H9 (cell line): ENCODE measurements at regions not wholly inside any gene's neighbourhood (a gene's known extent, or its start where the extent isn't known, plus 50 kb on each side); places are given as distances from the start of the nearest gene placed in this dataset.
"Not testable (repeated sequence)": the region's sequence is repeated elsewhere in the genome, so short reads cannot be mapped to it uniquely, and the experiment has no call there.

ENCODE experiments used
- DNase-seq: peaks from one replicate; pipeline ENCODE4 v3.0.0-alpha.2; 2017
- H2AFZ ChIP-seq: one replicate; pipeline ENCODE4 v1.6.1; 2013; ENCODE audit warnings: mild to moderate bottlenecking, low read length, control low read depth, moderate library complexity
- H2AK5ac ChIP-seq: 2 replicates; pipeline ENCODE4 v1.6.1; 2013; ENCODE audit warnings: low read length, control low read depth, mixed read lengths; ENCODE audit not compliant: insufficient read length
- H2BK120ac ChIP-seq: one replicate; pipeline ENCODE4 v1.6.1; 2013; ENCODE audit warnings: low read depth, mild to moderate bottlenecking, low read length, control low read depth, inconsistent platforms; ENCODE audit not compliant: poor library complexity, severe bottlenecking
- H2BK12ac ChIP-seq: 2 replicates; pipeline ENCODE4 v1.6.1; 2013; ENCODE audit warnings: low read length, control low read depth, mixed read lengths, low read depth; ENCODE audit not compliant: insufficient read length
- H2BK15ac ChIP-seq: 2 replicates; pipeline ENCODE4 v1.6.1; 2013; ENCODE audit warnings: low read depth, low read length, control low read depth
- H2BK20ac ChIP-seq: one replicate; pipeline ENCODE4 v1.6.1; 2013; ENCODE audit warnings: low read depth, mild to moderate bottlenecking, low read length, control low read depth, inconsistent platforms; ENCODE audit not compliant: poor library complexity, severe bottlenecking
- H2BK5ac ChIP-seq: 2 replicates; pipeline ENCODE4 v1.6.1; 2013; ENCODE audit warnings: low read length, control low read depth, mixed read lengths; ENCODE audit not compliant: insufficient read length
- H3K14ac ChIP-seq: 2 replicates; pipeline ENCODE4 v1.6.1; 2013; ENCODE audit warnings: low read length, control low read depth; ENCODE audit not compliant: insufficient read depth
- H3K18ac ChIP-seq: 2 replicates; pipeline ENCODE4 v1.6.1; 2013; ENCODE audit warnings: low read depth, mild to moderate bottlenecking, mixed read lengths, low read length, control low read depth; ENCODE audit not compliant: insufficient read length
- H3K23ac ChIP-seq: 2 replicates; pipeline ENCODE4 v1.6.1; 2013; ENCODE audit warnings: low read length, control low read depth, mixed read lengths, low read depth; ENCODE audit not compliant: insufficient read length
- H3K23me2 ChIP-seq: 2 replicates; pipeline ENCODE4 v1.6.1; 2013; ENCODE audit warnings: low read depth, mild to moderate bottlenecking, mixed read lengths, low read length, control low read depth; ENCODE audit not compliant: insufficient read length, poor library complexity, severe bottlenecking
- H3K27ac ChIP-seq: 2 replicates; pipeline ENCODE4 v1.5.1; 2013; ENCODE audit warnings: low read length, control low read depth, mixed read lengths, low read depth; ENCODE audit not compliant: insufficient read length
- H3K27me3 ChIP-seq: 2 replicates; pipeline ENCODE4 v1.6.1; 2013; ENCODE audit warnings: low read length, control low read depth, inconsistent platforms; ENCODE audit not compliant: insufficient read depth
- H3K4ac ChIP-seq: 2 replicates; pipeline ENCODE4 v1.6.1; 2013; ENCODE audit warnings: low read depth, mild to moderate bottlenecking, control low read depth, inconsistent platforms, low read length, moderate library complexity
- H3K4me1 ChIP-seq: 2 replicates; pipeline ENCODE4 v1.6.1; 2013; ENCODE audit warnings: low read length, control low read depth, inconsistent platforms; ENCODE audit not compliant: insufficient read depth
- H3K4me2 ChIP-seq: 2 replicates; pipeline ENCODE4 v1.6.1; 2013; ENCODE audit warnings: low read length, control low read depth, mixed read lengths; ENCODE audit not compliant: insufficient read length, insufficient read depth
- H3K56ac ChIP-seq: 2 replicates; pipeline ENCODE4 v1.6.1; 2013; ENCODE audit warnings: low read depth, mild to moderate bottlenecking, mixed read lengths, low read length, control low read depth; ENCODE audit not compliant: insufficient read length
- H3K79me1 ChIP-seq: 2 replicates; pipeline ENCODE4 v1.6.1; 2013; ENCODE audit warnings: low read depth, mild to moderate bottlenecking, moderate library complexity, low read length, control low read depth, inconsistent platforms; ENCODE audit not compliant: insufficient read depth, poor library complexity, severe bottlenecking
- H3K79me2 ChIP-seq: 2 replicates; pipeline ENCODE4 v1.6.1; 2013; ENCODE audit warnings: low read length, control low read depth, inconsistent platforms; ENCODE audit not compliant: insufficient read depth
- H3K9ac ChIP-seq: 2 replicates; pipeline ENCODE4 v1.6.1; 2013; ENCODE audit warnings: low read length, control low read depth, mixed read lengths; ENCODE audit not compliant: insufficient read length; ENCODE audit errors: extremely low read depth
- H3K9me3 ChIP-seq: one replicate; pipeline ENCODE4 v1.6.1; 2013; ENCODE audit warnings: low read depth, low read length, inconsistent platforms; ENCODE audit not compliant: control insufficient read depth
- H3T11ph ChIP-seq: one replicate; pipeline ENCODE4 v1.6.1; 2013; ENCODE audit warnings: mild to moderate bottlenecking, low read length, control low read depth, inconsistent platforms
- H4K20me1 ChIP-seq: one replicate; pipeline ENCODE4 v1.6.1; 2013; ENCODE audit not compliant: control insufficient read depth, insufficient read length, insufficient read depth
- H4K5ac ChIP-seq: 2 replicates; pipeline ENCODE4 v1.6.1; 2013; ENCODE audit warnings: low read depth, mild to moderate bottlenecking, mixed read lengths, low read length, control low read depth; ENCODE audit not compliant: insufficient read length
- H4K8ac ChIP-seq: replicated peaks from 2 replicates; pipeline ENCODE4 v1.6.1; 2013; ENCODE audit warnings: low read length, control low read depth, mixed read lengths, low read depth; ENCODE audit not compliant: insufficient read length
- H4K91ac ChIP-seq: 2 replicates; pipeline ENCODE4 v1.6.1; 2013; ENCODE audit warnings: low read depth, mild to moderate bottlenecking, moderate library complexity, mixed read lengths, low read length, control low read depth; ENCODE audit not compliant: insufficient read length
- H3K27ac Mint-ChIP-seq, 3 experiments: 2 replicates in 2 of 3; 3 replicates in 1 of 3; pipeline ENCODE4 v1.8.0; 2020 to 2021; ENCODE audit warnings: mixed read lengths in 3 of 3, mild to moderate bottlenecking in 1 of 3, moderate library complexity in 1 of 3
- H3K27me3 Mint-ChIP-seq: 2 replicates; pipeline ENCODE4 v1.8.0; 2021; ENCODE audit warnings: low read depth, mild to moderate bottlenecking, moderate library complexity, mixed read lengths
- H3K36me3 Mint-ChIP-seq, 3 experiments: 2 replicates in 2 of 3; 3 replicates in 1 of 3; pipeline ENCODE4 v1.8.0; 2020 to 2021; ENCODE audit warnings: low read depth in 3 of 3, mixed read lengths in 3 of 3; ENCODE audit not compliant: insufficient read depth in 1 of 3
- H3K4me1 Mint-ChIP-seq, 2 experiments: 2 replicates each; pipeline ENCODE4 v1.8.0; 2020; ENCODE audit warnings: mixed read lengths in 2 of 2
- H3K4me3 Mint-ChIP-seq, 2 experiments: 2 replicates in 1 of 2; 3 replicates in 1 of 2; pipeline ENCODE4 v1.8.0; 2020 to 2021; ENCODE audit warnings: mild to moderate bottlenecking in 2 of 2, mixed read lengths in 2 of 2, moderate library complexity in 1 of 2
- H3K9me3 Mint-ChIP-seq, 2 experiments: 2 replicates in 1 of 2; 3 replicates in 1 of 2; pipeline ENCODE4 v1.8.0; 2020; ENCODE audit warnings: mild to moderate bottlenecking in 2 of 2, mixed read lengths in 2 of 2, moderate library complexity in 1 of 2
- WGBS: extraction: QIAGEN DNeasy Blood & Tissue Kit; methylation state at CpG from one replicate; pipeline ENCODE4 v1.1.7; 2013; ENCODE audit warnings: missing lambda C conversion rate, low lambda C conversion rate, mixed read lengths; ENCODE audit not compliant: insufficient read length; ENCODE audit errors: extremely low coverage; 5-methylcytosine and 5-hydroxymethylcytosine counted together

DNA sequence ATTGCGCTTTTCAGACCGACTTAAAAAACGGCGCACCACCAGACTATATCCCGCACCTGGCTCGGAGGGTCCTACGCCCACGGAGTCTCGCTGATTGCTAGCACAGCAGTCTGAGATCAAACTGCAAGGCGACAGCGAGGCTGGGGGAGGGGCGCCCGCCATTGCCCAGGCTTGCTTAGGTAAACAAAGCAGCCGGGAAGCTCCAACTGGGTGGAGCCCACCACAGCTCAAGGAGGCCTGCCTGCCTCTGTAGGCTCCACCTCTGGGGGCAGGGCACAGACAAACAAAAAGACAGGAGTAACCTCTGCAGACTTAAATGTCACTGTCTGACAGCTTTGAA lies 160.1 kb upstream of the THBS1 start:
- not testable (repeated sequence) for H3K9ac ChIP-seq, H2BK15ac ChIP-seq, H3K56ac ChIP-seq, H3K23ac ChIP-seq, H3K4me2 ChIP-seq, H2BK5ac ChIP-seq, H3K14ac ChIP-seq, DNase-seq, H4K20me1 ChIP-seq, H2AK5ac ChIP-seq, H3K4me1 ChIP-seq, H2BK12ac ChIP-seq, H2BK120ac ChIP-seq, H3K23me2 ChIP-seq, H3K18ac ChIP-seq, H3K27me3 ChIP-seq, H3K27ac ChIP-seq, H3K4ac ChIP-seq, H3K79me2 ChIP-seq, H2AFZ ChIP-seq, H2BK20ac ChIP-seq, H4K5ac ChIP-seq, H3K79me1 ChIP-seq, H3T11ph ChIP-seq, H4K8ac ChIP-seq, H3K27me3 Mint-ChIP-seq, H4K91ac ChIP-seq
- H3K27ac Mint-ChIP-seq, result 0 out of 7 replicates have a peak overlapping the region, but pooled peaks of 1 of the 3 experiments have one; percentile 28
- H3K9me3 ChIP-seq, result peaks cover 16% of the 10 kb centered on the region
- H3K4me3 Mint-ChIP-seq, result peak overlapping the region in 1 of 2 experiments; percentile 53; a peak in 2 of 5 replicates
- H3K4me1 Mint-ChIP-seq, result peaks cover 13 to 16% of the 10 kb centered on the region in 2 experiments
- peaks cover 10% of the 10 kb centered on the region in 2 experiments for H3K9me3 Mint-ChIP-seq
- WGBS, result no CpG with 5 or more reads among the region's 14 CpGs
- H3K36me3 Mint-ChIP-seq, result peaks cover 7 to 30% (median 16%) of the 10 kb centered on the region in 3 experiments
